Cardiac muscle cell (in vitro differentiated cells and primary cell): ENCODE measurements at regions not wholly inside any gene's neighbourhood (a gene's known extent, or its start where the extent isn't known, plus 50 kb on each side); places are given as distances from the start of the nearest gene placed in this dataset.

Experiments
- DNase-seq, 2 donors: peaks; one replicate each; pipeline versions ENCODE4 v3.0.0 to v3.0.0-alpha.2; 2010 to 2017; ENCODE audit warnings: low read depth in 1 of 2, low spot score in 1 of 2
- H3K27ac ChIP-seq: fragments of 200-600 bp; sonication (generic); 2 replicates; pipeline ENCODE4 v1.5.1; 2016
- H3K27me3 ChIP-seq: fragments of 200-600 bp; sonication (generic); 2 replicates; pipeline ENCODE4 v1.6.0; 2016; ENCODE audit warnings: control low read depth
- H3K36me3 ChIP-seq: fragments of 200-600 bp; sonication (generic); 2 replicates; pipeline ENCODE4 v1.5.1; 2016; ENCODE audit warnings: control low read depth
- H3K4me1 ChIP-seq: fragments of 200-600 bp; sonication (generic); 2 replicates; pipeline ENCODE4 v1.8.1; 2017; ENCODE audit warnings: low read depth, mild to moderate bottlenecking, mixed run types
- H3K4me3 ChIP-seq: fragments of 200-600 bp; sonication (generic); 2 replicates; pipeline ENCODE4 v1.5.1; 2016; ENCODE audit warnings: mild to moderate bottlenecking
- H3K9me3 ChIP-seq: fragments of 200-600 bp; sonication (generic); 2 replicates; pipeline ENCODE4 v1.5.1; 2017; ENCODE audit warnings: low read depth, mild to moderate bottlenecking, control low read depth
- TF ChIP-seq, protein P1 (sequence below): IDR thresholded peaks from 2 replicates; pipeline ENCODE4 v1.5.1; 2012; ENCODE audit warnings: low read depth, mild to moderate bottlenecking, low read length

GRCh38 chr3:109888026-109888425, 550.7 kb upstream of the DPPA4 start:
- H3K9me3 ChIP-seq = no peaks in the 10 kb centered on the region
- DNase-seq = no peak
- no peak overlapping the region for H3K4me3 ChIP-seq
- H3K36me3 ChIP-seq = no peaks in the 10 kb centered on the region
- TF ChIP-seq, protein P1, sequence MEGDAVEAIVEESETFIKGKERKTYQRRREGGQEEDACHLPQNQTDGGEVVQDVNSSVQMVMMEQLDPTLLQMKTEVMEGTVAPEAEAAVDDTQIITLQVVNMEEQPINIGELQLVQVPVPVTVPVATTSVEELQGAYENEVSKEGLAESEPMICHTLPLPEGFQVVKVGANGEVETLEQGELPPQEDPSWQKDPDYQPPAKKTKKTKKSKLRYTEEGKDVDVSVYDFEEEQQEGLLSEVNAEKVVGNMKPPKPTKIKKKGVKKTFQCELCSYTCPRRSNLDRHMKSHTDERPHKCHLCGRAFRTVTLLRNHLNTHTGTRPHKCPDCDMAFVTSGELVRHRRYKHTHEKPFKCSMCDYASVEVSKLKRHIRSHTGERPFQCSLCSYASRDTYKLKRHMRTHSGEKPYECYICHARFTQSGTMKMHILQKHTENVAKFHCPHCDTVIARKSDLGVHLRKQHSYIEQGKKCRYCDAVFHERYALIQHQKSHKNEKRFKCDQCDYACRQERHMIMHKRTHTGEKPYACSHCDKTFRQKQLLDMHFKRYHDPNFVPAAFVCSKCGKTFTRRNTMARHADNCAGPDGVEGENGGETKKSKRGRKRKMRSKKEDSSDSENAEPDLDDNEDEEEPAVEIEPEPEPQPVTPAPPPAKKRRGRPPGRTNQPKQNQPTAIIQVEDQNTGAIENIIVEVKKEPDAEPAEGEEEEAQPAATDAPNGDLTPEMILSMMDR = no peak
- no peaks in the 10 kb centered on the region for H3K27me3 ChIP-seq
- no peak overlapping the region for H3K27ac ChIP-seq
- no peaks in the 10 kb centered on the region for H3K4me1 ChIP-seq

DNA sequence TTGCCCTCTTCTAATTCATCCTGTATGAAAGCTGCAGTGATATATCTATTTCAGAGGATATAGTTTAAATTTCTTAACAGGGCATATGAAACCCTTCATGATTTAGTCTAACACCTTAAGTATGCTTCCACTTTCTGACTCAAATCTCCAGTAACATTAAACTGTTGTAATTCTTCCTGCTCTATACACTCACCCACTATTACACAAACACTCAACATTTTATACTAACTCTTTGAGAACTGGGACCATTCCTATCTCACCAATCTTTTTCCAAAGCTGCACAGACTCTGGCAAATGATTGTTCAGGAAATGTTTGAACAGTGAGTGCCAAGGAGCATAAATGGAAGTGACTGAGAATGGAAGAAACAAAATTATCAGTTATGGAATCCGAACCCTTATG, 560.4 kb upstream of the DPPA4 start:
- Histone ChIP-seq H3K4me3 (no peak overlapping the region), H3K27me3 (no peaks in the 10 kb centered on the region), H3K4me1 (no peaks in the 10 kb centered on the region), H3K27ac (no peak overlapping the region), H3K36me3 (no peaks in the 10 kb centered on the region), H3K9me3 (no peaks in the 10 kb centered on the region)
- DNase-seq = peak in 1 of 2 donors; percentile 2
- TF ChIP-seq, protein P1 = no peak

DNA sequence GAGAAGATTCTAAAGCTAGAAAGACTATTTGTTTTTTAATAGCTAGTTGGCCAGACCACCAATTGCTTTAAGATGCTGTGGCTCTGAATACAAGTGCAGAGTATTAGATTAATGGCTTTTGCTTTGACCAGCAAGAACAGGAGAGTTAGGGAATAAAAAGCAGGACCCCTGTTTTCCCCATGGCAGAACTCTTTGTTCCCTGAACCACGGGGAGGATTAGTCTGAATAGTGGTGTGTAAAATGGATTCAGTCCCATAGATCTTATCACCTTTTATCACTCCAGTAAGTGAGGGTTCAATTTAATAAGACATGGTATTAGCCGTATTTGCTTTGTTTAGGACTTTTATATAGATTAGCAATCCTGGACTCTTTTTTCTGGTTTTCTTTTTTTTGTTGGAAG, 562.6 kb upstream of the DPPA4 start:
- Histone ChIP-seq H3K27me3 (no peaks in the 10 kb centered on the region), H3K27ac (no peak overlapping the region), H3K36me3 (no peaks in the 10 kb centered on the region), H3K9me3 (no peaks in the 10 kb centered on the region), H3K4me1 (no peaks in the 10 kb centered on the region), H3K4me3 (no peak overlapping the region)
- TF ChIP-seq, protein P1 = no peak
- no peak for DNase-seq

- no peaks in the 10 kb centered on the region for H3K9me3 ChIP-seq
- H3K4me3 ChIP-seq = no peak overlapping the region
- H3K36me3 ChIP-seq = no peaks in the 10 kb centered on the region
- DNase-seq = no peak
- H3K27me3 ChIP-seq = no peaks in the 10 kb centered on the region
- TF ChIP-seq, protein P1 = no peak
- H3K4me1 ChIP-seq = no peaks in the 10 kb centered on the region
- H3K27ac ChIP-seq = no peak overlapping the region
Measured at GRCh38 chr3:109900783-109901182, 563.4 kb upstream of the DPPA4 start.

DNA sequence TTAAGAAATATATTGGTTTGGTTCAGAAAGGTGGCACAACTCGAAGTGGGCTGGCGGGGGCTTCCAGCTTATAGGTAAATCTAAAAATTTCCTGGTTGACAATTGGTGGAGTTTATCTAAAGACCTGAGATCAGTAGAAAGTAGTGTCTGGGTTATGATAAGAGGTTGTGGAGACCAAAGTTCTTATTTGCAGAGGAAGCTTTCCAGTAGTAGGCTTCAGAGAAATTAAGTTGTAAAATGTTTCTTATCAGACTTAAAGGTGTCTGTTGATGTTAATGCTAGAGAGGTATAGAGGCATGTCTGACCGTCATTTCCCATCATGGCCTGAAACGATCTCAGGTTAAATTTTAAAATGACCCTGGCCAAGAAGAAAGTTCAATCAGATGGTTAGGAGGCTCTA, 565.2 kb upstream of the DPPA4 start:
- TF ChIP-seq, protein P1 = no peak
- Histone ChIP-seq H3K4me1 (no peaks in the 10 kb centered on the region), H3K27me3 (no peaks in the 10 kb centered on the region), H3K36me3 (no peaks in the 10 kb centered on the region), H3K27ac (no peak overlapping the region), H3K9me3 (no peaks in the 10 kb centered on the region), H3K4me3 (no peak overlapping the region)
- no peak for DNase-seq

- H3K36me3 ChIP-seq = no peaks in the 10 kb centered on the region
- peak in 1 of 2 donors; percentile 2 for DNase-seq
Measured at GRCh38 chr3:109903100-109903499, 565.8 kb upstream of the DPPA4 start.

More at GRCh38 chr3:109903100-109903499, 565.8 kb upstream of the DPPA4 start:
- Histone ChIP-seq H3K4me1 (no peaks in the 10 kb centered on the region), H3K27me3 (no peaks in the 10 kb centered on the region), H3K4me3 (no peak overlapping the region), H3K27ac (no peak overlapping the region), H3K9me3 (no peaks in the 10 kb centered on the region)
- TF ChIP-seq, protein P1 = no peak
